H9 (cell line): ENCODE measurements at regions not wholly inside any gene's neighbourhood (a gene's known extent, or its start where the extent isn't known, plus 50 kb on each side); places are given as distances from the start of the nearest gene placed in this dataset.

Source experiments
- DNase-seq: peaks from one replicate; pipeline ENCODE4 v3.0.0-alpha.2; 2017
- H2AFZ ChIP-seq: one replicate; pipeline ENCODE4 v1.6.1; 2013; ENCODE audit warnings: mild to moderate bottlenecking, low read length, control low read depth, moderate library complexity
- H2AK5ac ChIP-seq: 2 replicates; pipeline ENCODE4 v1.6.1; 2013; ENCODE audit warnings: low read length, control low read depth, mixed read lengths; ENCODE audit not compliant: insufficient read length
- H2BK120ac ChIP-seq: one replicate; pipeline ENCODE4 v1.6.1; 2013; ENCODE audit warnings: low read depth, mild to moderate bottlenecking, low read length, control low read depth, inconsistent platforms; ENCODE audit not compliant: poor library complexity, severe bottlenecking
- H2BK12ac ChIP-seq: 2 replicates; pipeline ENCODE4 v1.6.1; 2013; ENCODE audit warnings: low read length, control low read depth, mixed read lengths, low read depth; ENCODE audit not compliant: insufficient read length
- H2BK15ac ChIP-seq: 2 replicates; pipeline ENCODE4 v1.6.1; 2013; ENCODE audit warnings: low read depth, low read length, control low read depth
- H2BK20ac ChIP-seq: one replicate; pipeline ENCODE4 v1.6.1; 2013; ENCODE audit warnings: low read depth, mild to moderate bottlenecking, low read length, control low read depth, inconsistent platforms; ENCODE audit not compliant: poor library complexity, severe bottlenecking
- H2BK5ac ChIP-seq: 2 replicates; pipeline ENCODE4 v1.6.1; 2013; ENCODE audit warnings: low read length, control low read depth, mixed read lengths; ENCODE audit not compliant: insufficient read length
- H3K14ac ChIP-seq: 2 replicates; pipeline ENCODE4 v1.6.1; 2013; ENCODE audit warnings: low read length, control low read depth; ENCODE audit not compliant: insufficient read depth
- H3K18ac ChIP-seq: 2 replicates; pipeline ENCODE4 v1.6.1; 2013; ENCODE audit warnings: low read depth, mild to moderate bottlenecking, mixed read lengths, low read length, control low read depth; ENCODE audit not compliant: insufficient read length
- H3K23ac ChIP-seq: 2 replicates; pipeline ENCODE4 v1.6.1; 2013; ENCODE audit warnings: low read length, control low read depth, mixed read lengths, low read depth; ENCODE audit not compliant: insufficient read length
- H3K23me2 ChIP-seq: 2 replicates; pipeline ENCODE4 v1.6.1; 2013; ENCODE audit warnings: low read depth, mild to moderate bottlenecking, mixed read lengths, low read length, control low read depth; ENCODE audit not compliant: insufficient read length, poor library complexity, severe bottlenecking
- H3K27ac ChIP-seq: 2 replicates; pipeline ENCODE4 v1.5.1; 2013; ENCODE audit warnings: low read length, control low read depth, mixed read lengths, low read depth; ENCODE audit not compliant: insufficient read length
- H3K27me3 ChIP-seq: 2 replicates; pipeline ENCODE4 v1.6.1; 2013; ENCODE audit warnings: low read length, control low read depth, inconsistent platforms; ENCODE audit not compliant: insufficient read depth
- H3K4ac ChIP-seq: 2 replicates; pipeline ENCODE4 v1.6.1; 2013; ENCODE audit warnings: low read depth, mild to moderate bottlenecking, control low read depth, inconsistent platforms, low read length, moderate library complexity
- H3K4me1 ChIP-seq: 2 replicates; pipeline ENCODE4 v1.6.1; 2013; ENCODE audit warnings: low read length, control low read depth, inconsistent platforms; ENCODE audit not compliant: insufficient read depth
- H3K4me2 ChIP-seq: 2 replicates; pipeline ENCODE4 v1.6.1; 2013; ENCODE audit warnings: low read length, control low read depth, mixed read lengths; ENCODE audit not compliant: insufficient read length, insufficient read depth
- H3K56ac ChIP-seq: 2 replicates; pipeline ENCODE4 v1.6.1; 2013; ENCODE audit warnings: low read depth, mild to moderate bottlenecking, mixed read lengths, low read length, control low read depth; ENCODE audit not compliant: insufficient read length
- H3K79me1 ChIP-seq: 2 replicates; pipeline ENCODE4 v1.6.1; 2013; ENCODE audit warnings: low read depth, mild to moderate bottlenecking, moderate library complexity, low read length, control low read depth, inconsistent platforms; ENCODE audit not compliant: insufficient read depth, poor library complexity, severe bottlenecking
- H3K79me2 ChIP-seq: 2 replicates; pipeline ENCODE4 v1.6.1; 2013; ENCODE audit warnings: low read length, control low read depth, inconsistent platforms; ENCODE audit not compliant: insufficient read depth
- H3K9ac ChIP-seq: 2 replicates; pipeline ENCODE4 v1.6.1; 2013; ENCODE audit warnings: low read length, control low read depth, mixed read lengths; ENCODE audit not compliant: insufficient read length; ENCODE audit errors: extremely low read depth
- H3K9me3 ChIP-seq: one replicate; pipeline ENCODE4 v1.6.1; 2013; ENCODE audit warnings: low read depth, low read length, inconsistent platforms; ENCODE audit not compliant: control insufficient read depth
- H3T11ph ChIP-seq: one replicate; pipeline ENCODE4 v1.6.1; 2013; ENCODE audit warnings: mild to moderate bottlenecking, low read length, control low read depth, inconsistent platforms
- H4K20me1 ChIP-seq: one replicate; pipeline ENCODE4 v1.6.1; 2013; ENCODE audit not compliant: control insufficient read depth, insufficient read length, insufficient read depth
- H4K5ac ChIP-seq: 2 replicates; pipeline ENCODE4 v1.6.1; 2013; ENCODE audit warnings: low read depth, mild to moderate bottlenecking, mixed read lengths, low read length, control low read depth; ENCODE audit not compliant: insufficient read length
- H4K8ac ChIP-seq: replicated peaks from 2 replicates; pipeline ENCODE4 v1.6.1; 2013; ENCODE audit warnings: low read length, control low read depth, mixed read lengths, low read depth; ENCODE audit not compliant: insufficient read length
- H4K91ac ChIP-seq: 2 replicates; pipeline ENCODE4 v1.6.1; 2013; ENCODE audit warnings: low read depth, mild to moderate bottlenecking, moderate library complexity, mixed read lengths, low read length, control low read depth; ENCODE audit not compliant: insufficient read length
- H3K27ac Mint-ChIP-seq, 3 experiments: 2 replicates in 2 of 3; 3 replicates in 1 of 3; pipeline ENCODE4 v1.8.0; 2020 to 2021; ENCODE audit warnings: mixed read lengths in 3 of 3, mild to moderate bottlenecking in 1 of 3, moderate library complexity in 1 of 3
- H3K27me3 Mint-ChIP-seq: 2 replicates; pipeline ENCODE4 v1.8.0; 2021; ENCODE audit warnings: low read depth, mild to moderate bottlenecking, moderate library complexity, mixed read lengths
- H3K36me3 Mint-ChIP-seq, 3 experiments: 2 replicates in 2 of 3; 3 replicates in 1 of 3; pipeline ENCODE4 v1.8.0; 2020 to 2021; ENCODE audit warnings: low read depth in 3 of 3, mixed read lengths in 3 of 3; ENCODE audit not compliant: insufficient read depth in 1 of 3
- H3K4me1 Mint-ChIP-seq, 2 experiments: 2 replicates each; pipeline ENCODE4 v1.8.0; 2020; ENCODE audit warnings: mixed read lengths in 2 of 2
- H3K4me3 Mint-ChIP-seq, 2 experiments: 2 replicates in 1 of 2; 3 replicates in 1 of 2; pipeline ENCODE4 v1.8.0; 2020 to 2021; ENCODE audit warnings: mild to moderate bottlenecking in 2 of 2, mixed read lengths in 2 of 2, moderate library complexity in 1 of 2
- H3K9me3 Mint-ChIP-seq, 2 experiments: 2 replicates in 1 of 2; 3 replicates in 1 of 2; pipeline ENCODE4 v1.8.0; 2020; ENCODE audit warnings: mild to moderate bottlenecking in 2 of 2, mixed read lengths in 2 of 2, moderate library complexity in 1 of 2
- CTCF ChIP-seq: fragments of 200-600 bp; sonication (generic); conservative IDR thresholded peaks from 3 replicates; pipeline ENCODE4 v1.8.0; 2021; ENCODE audit warnings: antibody characterized with exemption, mild to moderate bottlenecking
- WGBS: extraction: QIAGEN DNeasy Blood & Tissue Kit; methylation state at CpG from one replicate; pipeline ENCODE4 v1.1.7; 2013; ENCODE audit warnings: missing lambda C conversion rate, low lambda C conversion rate, mixed read lengths; ENCODE audit not compliant: insufficient read length; ENCODE audit errors: extremely low coverage; 5-methylcytosine and 5-hydroxymethylcytosine counted together

- Histone ChIP-seq H3K79me1 (no peaks in the 10 kb centered on the region), H3K18ac (no peak overlapping the region), H2BK12ac (no peak overlapping the region), H3K4me1 (no peaks in the 10 kb centered on the region), H3T11ph (no peak overlapping the region), H3K23ac (no peak overlapping the region), H3K4me2 (no peak overlapping the region), H4K5ac (no peak overlapping the region), H2AFZ (no peak overlapping the region), H3K27ac (no peak overlapping the region), H2BK5ac (no peak overlapping the region), H3K4ac (no peak overlapping the region), H4K20me1 (no peaks in the 10 kb centered on the region), H3K9ac (no peak overlapping the region), H4K8ac (no peak overlapping the region), H2BK15ac (no peak overlapping the region), H3K23me2 (no peaks in the 10 kb centered on the region), H2BK120ac (no peak overlapping the region), H3K14ac (no peak overlapping the region), H4K91ac (no peak overlapping the region), H3K79me2 (no peaks in the 10 kb centered on the region), H2AK5ac (no peak overlapping the region), H3K27me3 (no peaks in the 10 kb centered on the region), H2BK20ac (no peak overlapping the region), H3K56ac (no peak overlapping the region), H3K9me3 (no peaks in the 10 kb centered on the region)
- H3K36me3 Mint-ChIP-seq: no peaks in the 10 kb centered on the region
- peaks cover 27% of the 10 kb centered on the region for H3K27me3 Mint-ChIP-seq
- H3K4me1 Mint-ChIP-seq: peaks cover 4 to 7% of the 10 kb centered on the region in 2 experiments; a peak in 3 of 4 replicates
- no peak for DNase-seq
- no CpG with 5 or more reads among the region's 6 CpGs for WGBS
- no peaks in the 10 kb centered on the region for H3K9me3 Mint-ChIP-seq
- no peak overlapping the region for H3K4me3 Mint-ChIP-seq
- H3K27ac Mint-ChIP-seq: no peak overlapping the region
- TF ChIP-seq CTCF: no peak
These were observed 242.9 kb downstream of the NSG2 start for GRCh38 chr5:174288439-174288838.
